GM23338 (cell line): ENCODE measurements at regions not wholly inside any gene's neighbourhood (a gene's known extent, or its start where the extent isn't known, plus 50 kb on each side); places are given as distances from the start of the nearest gene placed in this dataset.

ENCODE experiments used
- ATAC-seq: fragments of 200-7000 bp; cut with Tn5 transposase; 3 replicates; pipeline ENCODE4 v1.9.1; 2020
- DNase-seq: peaks from one replicate; pipeline ENCODE4 v3.0.0-alpha.2; 2015; ENCODE audit warnings: low spot score
- H2AFZ ChIP-seq: fragments of 200-600 bp; sonication (generic); 2 replicates; pipeline ENCODE4 v1.8.0; 2016; ENCODE audit warnings: antibody characterized with exemption, mild to moderate bottlenecking, moderate library complexity
- H3F3A ChIP-seq: fragments of 200-600 bp; sonication (generic); replicated peaks from 2 replicates; pipeline ENCODE4 v1.8.0; 2017; ENCODE audit warnings: antibody characterized with exemption, mixed run types, low read depth
- H3K27ac ChIP-seq: fragments of 200-600 bp; sonication (generic); 2 replicates; pipeline ENCODE4 v1.6.1; 2016; ENCODE audit warnings: low read depth
- H3K27me3 ChIP-seq: fragments of 200-600 bp; sonication (generic); 2 replicates; pipeline ENCODE4 v1.8.0; 2016; ENCODE audit warnings: mild to moderate bottlenecking, mixed run types, moderate library complexity; ENCODE audit not compliant: insufficient read depth
- H3K36me3 ChIP-seq: fragments of 200-600 bp; sonication (generic); 2 replicates; pipeline ENCODE4 v1.8.0; 2016; ENCODE audit warnings: mild to moderate bottlenecking; ENCODE audit not compliant: insufficient read depth
- H3K4me1 ChIP-seq: fragments of 200-600 bp; sonication (generic); 2 replicates; pipeline ENCODE4 v1.8.0; 2016; ENCODE audit warnings: mild to moderate bottlenecking, moderate library complexity; ENCODE audit not compliant: insufficient read depth
- H3K4me2 ChIP-seq: fragments of 200-600 bp; sonication (generic); 2 replicates; pipeline ENCODE4 v1.7.1; 2017; ENCODE audit warnings: mixed run types
- H3K4me3 ChIP-seq: fragments of 200-600 bp; sonication (generic); 2 replicates; pipeline ENCODE4 v1.6.1; 2016; ENCODE audit warnings: mixed run types
- H3K79me2 ChIP-seq: fragments of 200-600 bp; sonication (generic); replicated peaks from 2 replicates; pipeline ENCODE4 v1.8.0; 2017; ENCODE audit warnings: mild to moderate bottlenecking; ENCODE audit not compliant: insufficient read depth
- H3K9me2 ChIP-seq: fragments of 200-600 bp; sonication (generic); 2 replicates; pipeline ENCODE4 v1.8.0; 2017; ENCODE audit not compliant: insufficient read depth
- H4K20me1 ChIP-seq: fragments of 200-600 bp; sonication (generic); replicated peaks from 2 replicates; pipeline ENCODE4 v1.8.0; 2017; ENCODE audit warnings: mild to moderate bottlenecking; ENCODE audit not compliant: insufficient read depth
- H3K27ac Mint-ChIP-seq: 2 replicates; pipeline ENCODE4 v1.8.0; 2020; ENCODE audit warnings: inconsistent platforms, mild to moderate bottlenecking, moderate library complexity, mixed read lengths
- H3K27me3 Mint-ChIP-seq: 3 replicates; pipeline ENCODE4 v1.8.0; 2022; ENCODE audit warnings: low read depth, mild to moderate bottlenecking, moderate library complexity, mixed read lengths, inconsistent platforms; ENCODE audit not compliant: insufficient read depth, poor library complexity
- H3K36me3 Mint-ChIP-seq: 3 replicates; pipeline ENCODE4 v1.8.0; 2021; ENCODE audit warnings: low read depth, mild to moderate bottlenecking, inconsistent platforms, moderate library complexity, mixed read lengths
- H3K4me1 Mint-ChIP-seq: 3 replicates; pipeline ENCODE4 v1.8.0; 2020; ENCODE audit warnings: mild to moderate bottlenecking, inconsistent platforms, mixed read lengths
- H3K4me3 Mint-ChIP-seq: 3 replicates; pipeline ENCODE4 v1.8.0; 2021; ENCODE audit warnings: moderate library complexity, mild to moderate bottlenecking, inconsistent platforms, mixed read lengths
- H3K9me3 Mint-ChIP-seq: 3 replicates; pipeline ENCODE4 v1.8.0; 2020; ENCODE audit warnings: moderate library complexity, mild to moderate bottlenecking, inconsistent platforms, mixed read lengths
- CREB1 ChIP-seq: fragments of 250-450 bp; sonication (Bioruptor Pico); IDR thresholded peaks from 2 replicates; pipeline ENCODE4 v1.5.0; 2020; ENCODE audit warnings: low read depth, mild to moderate bottlenecking, moderate library complexity
- JUNB ChIP-seq: IDR thresholded peaks from one replicate; pipeline ENCODE4 v1.6.1; 2016; ENCODE audit warnings: antibody characterized with exemption; ENCODE audit not compliant: unreplicated experiment
- NANOG ChIP-seq: IDR thresholded peaks from 2 replicates; pipeline ENCODE4 v1.6.1; 2016; ENCODE audit warnings: antibody characterized with exemption, borderline replicate concordance
- ZNF331 ChIP-seq: fragments of 250-450 bp; sonication (Bioruptor Pico); IDR thresholded peaks from 2 replicates; pipeline ENCODE4 v1.5.0; 2020; ENCODE audit warnings: low read depth, mild to moderate bottlenecking, moderate library complexity
- TF ChIP-seq, protein P1 (sequence below): fragments of 250-450 bp; sonication (Bioruptor Pico); IDR thresholded peaks from 2 replicates; pipeline ENCODE4 v1.5.0; 2020; ENCODE audit warnings: mild to moderate bottlenecking, moderate library complexity
- TF ChIP-seq, protein P2 (sequence below): IDR thresholded peaks from 2 replicates; pipeline ENCODE4 v1.6.1; 2016; ENCODE audit warnings: antibody characterized with exemption
- TF ChIP-seq, protein P3 (sequence below), 2 experiments: fragments of 200-600 bp in 1 of 2; sonication (generic) in 1 of 2; conservative IDR thresholded peaks; 2 replicates each; pipeline versions ENCODE4 v1.5.1 to v1.6.1; 2016 to 2017; ENCODE audit warnings: antibody characterized with exemption in 2 of 2, low read depth in 2 of 2, mild to moderate bottlenecking in 2 of 2, moderate library complexity in 1 of 2

DNA sequence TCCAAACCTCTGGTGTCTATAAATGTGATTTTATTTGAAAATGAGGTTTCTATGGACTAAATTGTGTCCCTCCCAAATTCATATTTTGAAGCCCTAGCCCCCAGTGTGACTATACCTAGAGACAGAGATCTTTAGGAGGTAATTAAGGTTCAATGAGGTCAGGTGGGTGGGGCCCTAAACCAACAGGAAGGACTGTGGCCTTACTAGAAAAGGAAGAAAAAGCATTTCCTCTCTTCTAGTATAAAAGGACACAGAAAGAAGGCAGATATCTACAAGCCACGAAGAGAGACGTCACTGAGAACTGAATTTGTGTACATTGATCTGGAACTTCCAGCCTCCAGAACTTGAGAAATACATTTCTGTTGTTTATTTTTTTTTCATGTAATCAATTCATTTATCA, 123.1 kb upstream of the RUNX1 start (continued):
- TF ChIP-seq, protein P1, sequence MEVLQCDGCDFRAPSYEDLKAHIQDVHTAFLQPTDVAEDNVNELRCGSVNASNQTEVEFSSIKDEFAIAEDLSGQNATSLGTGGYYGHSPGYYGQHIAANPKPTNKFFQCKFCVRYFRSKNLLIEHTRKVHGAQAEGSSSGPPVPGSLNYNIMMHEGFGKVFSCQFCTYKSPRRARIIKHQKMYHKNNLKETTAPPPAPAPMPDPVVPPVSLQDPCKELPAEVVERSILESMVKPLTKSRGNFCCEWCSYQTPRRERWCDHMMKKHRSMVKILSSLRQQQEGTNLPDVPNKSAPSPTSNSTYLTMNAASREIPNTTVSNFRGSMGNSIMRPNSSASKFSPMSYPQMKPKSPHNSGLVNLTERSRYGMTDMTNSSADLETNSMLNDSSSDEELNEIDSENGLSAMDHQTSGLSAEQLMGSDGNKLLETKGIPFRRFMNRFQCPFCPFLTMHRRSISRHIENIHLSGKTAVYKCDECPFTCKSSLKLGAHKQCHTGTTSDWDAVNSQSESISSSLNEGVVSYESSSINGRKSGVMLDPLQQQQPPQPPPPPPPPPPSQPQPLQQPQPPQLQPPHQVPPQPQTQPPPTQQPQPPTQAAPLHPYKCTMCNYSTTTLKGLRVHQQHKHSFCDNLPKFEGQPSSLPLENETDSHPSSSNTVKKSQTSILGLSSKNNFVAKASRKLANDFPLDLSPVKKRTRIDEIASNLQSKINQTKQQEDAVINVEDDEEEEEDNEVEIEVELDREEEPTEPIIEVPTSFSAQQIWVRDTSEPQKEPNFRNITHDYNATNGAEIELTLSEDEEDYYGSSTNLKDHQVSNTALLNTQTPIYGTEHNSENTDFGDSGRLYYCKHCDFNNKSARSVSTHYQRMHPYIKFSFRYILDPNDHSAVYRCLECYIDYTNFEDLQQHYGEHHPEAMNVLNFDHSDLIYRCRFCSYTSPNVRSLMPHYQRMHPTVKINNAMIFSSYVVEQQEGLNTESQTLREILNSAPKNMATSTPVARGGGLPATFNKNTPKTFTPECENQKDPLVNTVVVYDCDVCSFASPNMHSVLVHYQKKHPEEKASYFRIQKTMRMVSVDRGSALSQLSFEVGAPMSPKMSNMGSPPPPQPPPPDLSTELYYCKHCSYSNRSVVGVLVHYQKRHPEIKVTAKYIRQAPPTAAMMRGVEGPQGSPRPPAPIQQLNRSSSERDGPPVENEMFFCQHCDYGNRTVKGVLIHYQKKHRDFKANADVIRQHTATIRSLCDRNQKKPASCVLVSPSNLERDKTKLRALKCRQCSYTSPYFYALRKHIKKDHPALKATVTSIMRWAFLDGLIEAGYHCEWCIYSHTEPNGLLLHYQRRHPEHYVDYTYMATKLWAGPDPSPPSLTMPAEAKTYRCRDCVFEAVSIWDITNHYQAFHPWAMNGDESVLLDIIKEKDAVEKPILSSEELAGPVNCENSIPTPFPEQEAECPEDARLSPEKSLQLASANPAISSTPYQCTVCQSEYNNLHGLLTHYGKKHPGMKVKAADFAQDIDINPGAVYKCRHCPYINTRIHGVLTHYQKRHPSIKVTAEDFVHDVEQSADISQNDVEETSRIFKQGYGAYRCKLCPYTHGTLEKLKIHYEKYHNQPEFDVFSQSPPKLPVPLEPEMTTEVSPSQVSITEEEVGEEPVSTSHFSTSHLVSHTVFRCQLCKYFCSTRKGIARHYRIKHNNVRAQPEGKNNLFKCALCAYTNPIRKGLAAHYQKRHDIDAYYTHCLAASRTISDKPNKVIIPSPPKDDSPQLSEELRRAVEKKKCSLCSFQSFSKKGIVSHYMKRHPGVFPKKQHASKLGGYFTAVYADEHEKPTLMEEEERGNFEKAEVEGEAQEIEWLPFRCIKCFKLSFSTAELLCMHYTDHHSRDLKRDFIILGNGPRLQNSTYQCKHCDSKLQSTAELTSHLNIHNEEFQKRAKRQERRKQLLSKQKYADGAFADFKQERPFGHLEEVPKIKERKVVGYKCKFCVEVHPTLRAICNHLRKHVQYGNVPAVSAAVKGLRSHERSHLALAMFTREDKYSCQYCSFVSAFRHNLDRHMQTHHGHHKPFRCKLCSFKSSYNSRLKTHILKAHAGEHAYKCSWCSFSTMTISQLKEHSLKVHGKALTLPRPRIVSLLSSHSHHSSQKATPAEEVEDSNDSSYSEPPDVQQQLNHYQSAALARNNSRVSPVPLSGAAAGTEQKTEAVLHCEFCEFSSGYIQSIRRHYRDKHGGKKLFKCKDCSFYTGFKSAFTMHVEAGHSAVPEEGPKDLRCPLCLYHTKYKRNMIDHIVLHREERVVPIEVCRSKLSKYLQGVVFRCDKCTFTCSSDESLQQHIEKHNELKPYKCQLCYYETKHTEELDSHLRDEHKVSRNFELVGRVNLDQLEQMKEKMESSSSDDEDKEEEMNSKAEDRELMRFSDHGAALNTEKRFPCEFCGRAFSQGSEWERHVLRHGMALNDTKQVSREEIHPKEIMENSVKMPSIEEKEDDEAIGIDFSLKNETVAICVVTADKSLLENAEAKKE (CRISPR knock-in tag), result no peak
- TF ChIP-seq ZNF331 (CRISPR knock-in tag) (no peak), CREB1 (CRISPR knock-in tag) (no peak)

- ATAC-seq, result no peak
- Mint-ChIP-seq H3K4me1 (peaks cover 12% of the 10 kb centered on the region), H3K27me3 (peaks cover 5% of the 10 kb centered on the region), H3K9me3 (peaks cover 3% of the 10 kb centered on the region; the same call in 1 of the 3 replicates), H3K36me3 (no peaks in the 10 kb centered on the region), H3K27ac (no peak overlapping the region), H3K4me3 (no peak overlapping the region)
- H3K27me3 ChIP-seq, result no peaks in the 10 kb centered on the region
- no peak overlapping the region for H3K27ac ChIP-seq
- H3F3A ChIP-seq, result no peaks in the 10 kb centered on the region
- H4K20me1 ChIP-seq, result no peaks in the 10 kb centered on the region
- peaks cover 5% of the 10 kb centered on the region; the same call in 1 of the 2 replicates for H3K4me1 ChIP-seq
- DNase-seq, result no peak
- H3K4me3 ChIP-seq, result no peak overlapping the region
- no peak overlapping the region for H2AFZ ChIP-seq
- no peaks in the 10 kb centered on the region for H3K79me2 ChIP-seq
- H3K9me2 ChIP-seq, result peaks cover 13% of the 10 kb centered on the region
- no peak for TF ChIP-seq JUNB
- TF ChIP-seq CREB1 (CRISPR knock-in tag), result no peak
- TF ChIP-seq NANOG, result no peak
- TF ChIP-seq, protein P2, sequence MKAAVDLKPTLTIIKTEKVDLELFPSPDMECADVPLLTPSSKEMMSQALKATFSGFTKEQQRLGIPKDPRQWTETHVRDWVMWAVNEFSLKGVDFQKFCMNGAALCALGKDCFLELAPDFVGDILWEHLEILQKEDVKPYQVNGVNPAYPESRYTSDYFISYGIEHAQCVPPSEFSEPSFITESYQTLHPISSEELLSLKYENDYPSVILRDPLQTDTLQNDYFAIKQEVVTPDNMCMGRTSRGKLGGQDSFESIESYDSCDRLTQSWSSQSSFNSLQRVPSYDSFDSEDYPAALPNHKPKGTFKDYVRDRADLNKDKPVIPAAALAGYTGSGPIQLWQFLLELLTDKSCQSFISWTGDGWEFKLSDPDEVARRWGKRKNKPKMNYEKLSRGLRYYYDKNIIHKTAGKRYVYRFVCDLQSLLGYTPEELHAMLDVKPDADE, result no peak
- TF ChIP-seq, protein P1 (CRISPR knock-in tag), result no peak
- TF ChIP-seq, protein P3, sequence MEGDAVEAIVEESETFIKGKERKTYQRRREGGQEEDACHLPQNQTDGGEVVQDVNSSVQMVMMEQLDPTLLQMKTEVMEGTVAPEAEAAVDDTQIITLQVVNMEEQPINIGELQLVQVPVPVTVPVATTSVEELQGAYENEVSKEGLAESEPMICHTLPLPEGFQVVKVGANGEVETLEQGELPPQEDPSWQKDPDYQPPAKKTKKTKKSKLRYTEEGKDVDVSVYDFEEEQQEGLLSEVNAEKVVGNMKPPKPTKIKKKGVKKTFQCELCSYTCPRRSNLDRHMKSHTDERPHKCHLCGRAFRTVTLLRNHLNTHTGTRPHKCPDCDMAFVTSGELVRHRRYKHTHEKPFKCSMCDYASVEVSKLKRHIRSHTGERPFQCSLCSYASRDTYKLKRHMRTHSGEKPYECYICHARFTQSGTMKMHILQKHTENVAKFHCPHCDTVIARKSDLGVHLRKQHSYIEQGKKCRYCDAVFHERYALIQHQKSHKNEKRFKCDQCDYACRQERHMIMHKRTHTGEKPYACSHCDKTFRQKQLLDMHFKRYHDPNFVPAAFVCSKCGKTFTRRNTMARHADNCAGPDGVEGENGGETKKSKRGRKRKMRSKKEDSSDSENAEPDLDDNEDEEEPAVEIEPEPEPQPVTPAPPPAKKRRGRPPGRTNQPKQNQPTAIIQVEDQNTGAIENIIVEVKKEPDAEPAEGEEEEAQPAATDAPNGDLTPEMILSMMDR (conservative IDR thresholded peaks at IDR 0.05; ENCODE audit: low read depth in 2 of 2), result no peak
- H3K36me3 ChIP-seq, result no peaks in the 10 kb centered on the region
- H3K4me2 ChIP-seq, result no peak overlapping the region
Observed at GRCh38 chr21:35171385-35171784, 122.3 kb upstream of the RUNX1 start.
